Adipocyte (in vitro differentiated cells): ENCODE measurements at regions not wholly inside any gene's neighbourhood (a gene's known extent, or its start where the extent isn't known, plus 50 kb on each side); places are given as distances from the start of the nearest gene placed in this dataset.

Source experiments
- DNase-seq: peaks from one replicate; pipeline ENCODE4 v3.0.0-alpha.2; 2015; ENCODE audit warnings: low read depth
- H3K27me3 ChIP-seq: replicated peaks from 2 replicates; pipeline ENCODE4 v1.7.0; 2013; ENCODE audit warnings: mild to moderate bottlenecking, low read length, moderate library complexity; ENCODE audit not compliant: control insufficient read depth, insufficient read depth
- H3K36me3 ChIP-seq: 2 replicates; pipeline ENCODE4 v1.7.0; 2013; ENCODE audit warnings: low read length, mild to moderate bottlenecking, moderate library complexity; ENCODE audit not compliant: control insufficient read depth, insufficient read depth, severe bottlenecking
- H3K4me1 ChIP-seq: 2 replicates; pipeline ENCODE4 v1.7.0; 2013; ENCODE audit warnings: mild to moderate bottlenecking, low read length, moderate library complexity; ENCODE audit not compliant: control insufficient read depth, insufficient read depth
- H3K4me3 ChIP-seq: 2 replicates; pipeline ENCODE4 v1.7.0; 2013; ENCODE audit warnings: mild to moderate bottlenecking, low read length, moderate library complexity
- H3K9ac ChIP-seq: 2 replicates; pipeline ENCODE4 v1.7.0; 2013; ENCODE audit warnings: mild to moderate bottlenecking, low read length, moderate library complexity
- H3K9me3 ChIP-seq: 2 replicates; pipeline ENCODE4 v1.7.0; 2013; ENCODE audit warnings: mild to moderate bottlenecking, low read length, moderate library complexity; ENCODE audit not compliant: control insufficient read depth

- peak; percentile 33 for DNase-seq
Measured at GRCh38 chr1:193338194-193338593, 151.8 kb upstream of the B3GALT2 start.

GRCh38 chr1:193335806-193336428, 149.5 kb upstream of the B3GALT2 start:
- H3K27me3 ChIP-seq, result no peaks in the 10 kb centered on the region
- H3K4me1 ChIP-seq, result peaks cover 13% of the 10 kb centered on the region
- no peaks in the 10 kb centered on the region for H3K36me3 ChIP-seq
- H3K9me3 ChIP-seq, result peaks cover 26% of the 10 kb centered on the region
- peak overlapping the region; percentile 11 for H3K9ac ChIP-seq
- no peak overlapping the region for H3K4me3 ChIP-seq
- DNase-seq, result peak; percentile 72

More at GRCh38 chr1:193338194-193338593, 151.8 kb upstream of the B3GALT2 start:
- Histone ChIP-seq H3K4me3 (no peak overlapping the region), H3K9me3 (peaks cover 8% of the 10 kb centered on the region), H3K9ac (no peak overlapping the region), H3K36me3 (no peaks in the 10 kb centered on the region), H3K27me3 (no peaks in the 10 kb centered on the region), H3K4me1 (peaks cover 22% of the 10 kb centered on the region)

DNA sequence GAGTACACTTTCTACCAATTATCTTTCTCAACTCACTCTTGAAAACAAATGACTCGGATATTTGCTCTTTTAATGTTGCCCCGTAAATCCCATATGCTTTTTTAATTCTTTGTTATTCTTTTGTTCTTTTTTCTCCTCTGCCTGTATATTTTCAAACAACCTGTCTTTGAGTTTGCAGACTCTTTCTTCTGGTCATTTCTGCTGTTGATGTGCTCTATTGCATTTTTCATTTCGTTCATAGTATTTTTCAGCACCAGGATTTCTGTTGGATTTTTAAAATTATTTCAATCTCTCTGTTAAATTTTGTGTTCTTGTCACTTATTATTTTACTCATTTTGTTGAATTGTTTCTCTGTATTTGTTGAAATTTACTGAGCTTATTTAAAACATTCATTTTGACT, 146.8 kb upstream of the B3GALT2 start:
- no peak overlapping the region for H3K4me3 ChIP-seq
- H3K27me3 ChIP-seq, result no peaks in the 10 kb centered on the region
- peaks cover 31% of the 10 kb centered on the region for H3K9me3 ChIP-seq
- DNase-seq, result no peak
- no peaks in the 10 kb centered on the region for H3K36me3 ChIP-seq
- H3K4me1 ChIP-seq, result peaks cover 9% of the 10 kb centered on the region
- no peak overlapping the region for H3K9ac ChIP-seq

- Histone ChIP-seq H3K27me3 (no peaks in the 10 kb centered on the region), H3K4me1 (peaks cover 6% of the 10 kb centered on the region), H3K9ac (no peak overlapping the region), H3K36me3 (no peaks in the 10 kb centered on the region), H3K4me3 (no peak overlapping the region), H3K9me3 (peaks cover 5% of the 10 kb centered on the region)
- DNase-seq, result no peak
Measured at GRCh38 chr1:193326296-193326695, 139.9 kb upstream of the B3GALT2 start.

GRCh38 chr1:193325771-193326170, 139.4 kb upstream of the B3GALT2 start:
- Histone ChIP-seq H3K36me3 (no peaks in the 10 kb centered on the region), H3K4me3 (no peak overlapping the region), H3K4me1 (peaks cover 6% of the 10 kb centered on the region), H3K27me3 (no peaks in the 10 kb centered on the region), H3K9ac (no peak overlapping the region), H3K9me3 (peaks cover 5% of the 10 kb centered on the region)
- no peak for DNase-seq

- Histone ChIP-seq H3K9me3 (peaks cover 5% of the 10 kb centered on the region), H3K4me1 (peaks cover 6% of the 10 kb centered on the region), H3K36me3 (no peaks in the 10 kb centered on the region), H3K9ac (no peak overlapping the region), H3K27me3 (no peaks in the 10 kb centered on the region), H3K4me3 (no peak overlapping the region)
- peak; percentile 37 for DNase-seq
Measured at GRCh38 chr1:193325042-193325441, 138.6 kb upstream of the B3GALT2 start.

GRCh38 chr1:193322211-193322610, 135.8 kb upstream of the B3GALT2 start:
- DNase-seq, result peak; percentile 87
- H3K9me3 ChIP-seq, result peaks cover 14% of the 10 kb centered on the region
- no peaks in the 10 kb centered on the region for H3K36me3 ChIP-seq
- H3K4me3 ChIP-seq, result no peak overlapping the region
- no peaks in the 10 kb centered on the region for H3K27me3 ChIP-seq
- H3K4me1 ChIP-seq, result peaks cover 6% of the 10 kb centered on the region
- no peak overlapping the region for H3K9ac ChIP-seq

- H3K36me3 ChIP-seq, result no peaks in the 10 kb centered on the region
- peaks cover 6% of the 10 kb centered on the region for H3K4me1 ChIP-seq
- peaks cover 14% of the 10 kb centered on the region for H3K9me3 ChIP-seq
- DNase-seq, result no peak
- no peak overlapping the region for H3K4me3 ChIP-seq
- H3K9ac ChIP-seq, result no peak overlapping the region
- no peaks in the 10 kb centered on the region for H3K27me3 ChIP-seq
Measured at GRCh38 chr1:193321242-193321840, 134.9 kb upstream of the B3GALT2 start.

GRCh38 chr1:193320270-193320669, 133.9 kb upstream of the B3GALT2 start:
- no peaks in the 10 kb centered on the region for H3K27me3 ChIP-seq
- H3K4me1 ChIP-seq, result peaks cover 6% of the 10 kb centered on the region
- no peaks in the 10 kb centered on the region for H3K36me3 ChIP-seq
- peaks cover 14% of the 10 kb centered on the region for H3K9me3 ChIP-seq
- H3K4me3 ChIP-seq, result no peak overlapping the region
- no peak overlapping the region for H3K9ac ChIP-seq
- no peak for DNase-seq

- Histone ChIP-seq H3K4me1 (peaks cover 6% of the 10 kb centered on the region), H3K36me3 (no peaks in the 10 kb centered on the region), H3K9me3 (peaks cover 14% of the 10 kb centered on the region), H3K4me3 (no peak overlapping the region), H3K27me3 (no peaks in the 10 kb centered on the region), H3K9ac (no peak overlapping the region)
- DNase-seq, result no peak
Measured at GRCh38 chr1:193318347-193318746, 131.9 kb upstream of the B3GALT2 start.

GRCh38 chr1:193313354-193314140, 127.1 kb upstream of the B3GALT2 start:
- no peaks in the 10 kb centered on the region for H3K4me1 ChIP-seq
- no peak overlapping the region for H3K9ac ChIP-seq
- no peaks in the 10 kb centered on the region for H3K36me3 ChIP-seq
- peaks cover 4% of the 10 kb centered on the region for H3K9me3 ChIP-seq
- DNase-seq, result no peak
- H3K27me3 ChIP-seq, result no peaks in the 10 kb centered on the region
- no peak overlapping the region for H3K4me3 ChIP-seq
